Nephron progenitor cell (in vitro differentiated cells): ENCODE measurements at regions not wholly inside any gene's neighbourhood (a gene's known extent, or its start where the extent isn't known, plus 50 kb on each side); places are given as distances from the start of the nearest gene placed in this dataset.

Experiments used
- DNase-seq: peaks from one replicate; pipeline ENCODE4 v3.0.0; 2021
- H3K27ac Mint-ChIP-seq: 2 replicates; pipeline ENCODE4 v1.8.0; 2021; ENCODE audit warnings: mild to moderate bottlenecking, moderate library complexity, mixed read lengths
- H3K27me3 Mint-ChIP-seq: 2 replicates; pipeline ENCODE4 v1.8.0; 2021; ENCODE audit warnings: mild to moderate bottlenecking, low read depth, mixed read lengths; ENCODE audit not compliant: poor library complexity
- H3K36me3 Mint-ChIP-seq: 2 replicates; pipeline ENCODE4 v1.8.0; 2021; ENCODE audit warnings: low read depth, mixed read lengths
- H3K4me1 Mint-ChIP-seq: 2 replicates; pipeline ENCODE4 v1.8.0; 2021; ENCODE audit warnings: mixed read lengths
- H3K4me3 Mint-ChIP-seq: 2 replicates; pipeline ENCODE4 v1.8.0; 2021; ENCODE audit warnings: mild to moderate bottlenecking, moderate library complexity, mixed read lengths
- H3K9me3 Mint-ChIP-seq: 2 replicates; pipeline ENCODE4 v1.8.0; 2021; ENCODE audit warnings: mild to moderate bottlenecking, moderate library complexity, mixed read lengths
- TF ChIP-seq, protein P1 (sequence below): fragments of 200-600 bp; sonication (generic); IDR thresholded peaks from 2 replicates; pipeline ENCODE4 v1.5.0; 2021; ENCODE audit warnings: antibody characterized with exemption

DNA sequence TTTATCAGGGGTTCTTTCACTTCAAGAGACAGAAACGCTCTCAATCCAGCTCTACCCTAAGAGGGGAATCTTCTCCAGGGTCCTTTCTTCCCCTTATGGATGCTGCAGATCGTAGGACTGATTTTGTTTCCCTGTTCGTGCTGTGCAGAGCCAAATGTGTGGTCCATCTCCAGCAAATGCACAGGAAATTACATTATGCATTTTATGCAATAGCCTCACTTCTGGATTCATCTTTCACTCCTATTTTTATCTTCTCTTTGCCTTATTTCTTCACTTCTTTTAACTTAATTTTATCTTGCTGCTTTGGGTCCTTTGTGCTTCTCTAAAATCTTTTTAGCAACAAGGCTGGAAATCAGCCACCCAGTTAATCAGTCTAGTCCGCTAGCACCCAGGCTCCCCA lies 184.5 kb upstream of the INHBA start:
- no peak for DNase-seq
- TF ChIP-seq, protein P1, sequence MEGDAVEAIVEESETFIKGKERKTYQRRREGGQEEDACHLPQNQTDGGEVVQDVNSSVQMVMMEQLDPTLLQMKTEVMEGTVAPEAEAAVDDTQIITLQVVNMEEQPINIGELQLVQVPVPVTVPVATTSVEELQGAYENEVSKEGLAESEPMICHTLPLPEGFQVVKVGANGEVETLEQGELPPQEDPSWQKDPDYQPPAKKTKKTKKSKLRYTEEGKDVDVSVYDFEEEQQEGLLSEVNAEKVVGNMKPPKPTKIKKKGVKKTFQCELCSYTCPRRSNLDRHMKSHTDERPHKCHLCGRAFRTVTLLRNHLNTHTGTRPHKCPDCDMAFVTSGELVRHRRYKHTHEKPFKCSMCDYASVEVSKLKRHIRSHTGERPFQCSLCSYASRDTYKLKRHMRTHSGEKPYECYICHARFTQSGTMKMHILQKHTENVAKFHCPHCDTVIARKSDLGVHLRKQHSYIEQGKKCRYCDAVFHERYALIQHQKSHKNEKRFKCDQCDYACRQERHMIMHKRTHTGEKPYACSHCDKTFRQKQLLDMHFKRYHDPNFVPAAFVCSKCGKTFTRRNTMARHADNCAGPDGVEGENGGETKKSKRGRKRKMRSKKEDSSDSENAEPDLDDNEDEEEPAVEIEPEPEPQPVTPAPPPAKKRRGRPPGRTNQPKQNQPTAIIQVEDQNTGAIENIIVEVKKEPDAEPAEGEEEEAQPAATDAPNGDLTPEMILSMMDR: no peak
- peaks cover 23% of the 10 kb centered on the region for H3K4me1 Mint-ChIP-seq
- no peak overlapping the region for H3K4me3 Mint-ChIP-seq
- H3K27me3 Mint-ChIP-seq: peaks cover 7% of the 10 kb centered on the region
- no peak overlapping the region for H3K27ac Mint-ChIP-seq
- H3K9me3 Mint-ChIP-seq: no peaks in the 10 kb centered on the region
- H3K36me3 Mint-ChIP-seq: no peaks in the 10 kb centered on the region

DNA sequence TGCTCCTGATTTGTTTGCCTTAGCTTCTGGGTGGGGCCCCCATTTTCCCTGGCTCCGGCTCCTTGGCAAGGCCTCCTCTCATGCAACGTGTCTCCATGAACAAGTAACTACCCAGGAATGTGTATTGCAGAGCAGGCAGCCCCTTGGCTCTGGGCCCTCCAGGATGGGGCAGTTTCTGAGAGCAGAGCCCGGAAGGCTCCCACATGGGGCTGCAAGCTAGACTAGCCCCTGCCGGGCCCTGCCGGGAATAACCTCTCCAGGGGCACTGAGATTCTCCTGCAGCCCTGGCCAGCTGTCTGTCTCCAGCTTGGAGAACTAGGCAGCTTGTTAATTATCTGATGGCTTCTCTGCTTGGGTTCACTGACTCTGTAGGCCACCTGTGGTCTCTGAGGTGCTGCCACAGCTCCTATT lies 184.0 kb upstream of the INHBA start:
- peaks cover 23% of the 10 kb centered on the region for H3K4me1 Mint-ChIP-seq
- no peak overlapping the region for H3K27ac Mint-ChIP-seq
- no peak for DNase-seq

DNA sequence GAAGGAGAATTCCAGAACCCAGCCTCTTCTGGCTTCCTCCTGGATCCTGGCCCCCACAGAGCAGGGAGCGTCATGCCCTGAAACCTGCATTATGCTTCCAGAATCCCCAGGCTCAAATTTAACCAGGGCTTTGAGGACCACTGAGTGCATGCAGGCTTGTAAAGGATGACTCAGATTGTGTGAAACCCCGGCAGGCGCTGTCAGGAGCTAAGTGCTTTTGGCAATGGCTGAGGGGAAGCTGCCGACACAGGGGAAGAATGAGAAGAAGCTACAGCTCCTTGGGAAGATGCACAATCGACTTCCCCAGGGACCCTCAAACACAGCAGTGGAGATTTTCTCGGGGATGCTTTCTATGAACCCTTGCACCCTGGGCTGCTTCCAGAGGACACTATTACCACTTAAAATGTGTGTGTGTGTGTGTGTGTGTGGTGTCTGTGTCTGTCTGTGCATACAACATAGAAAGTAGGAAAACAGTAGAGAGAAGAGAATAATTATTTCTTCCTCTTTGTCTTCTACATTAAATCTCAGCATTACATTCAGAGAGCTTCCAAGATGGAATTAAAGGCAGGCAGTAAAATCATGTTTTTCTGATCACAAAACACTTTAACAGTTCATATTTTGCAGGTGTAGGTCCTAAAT lies 183.5 kb upstream of the INHBA start:
- Mint-ChIP-seq H3K9me3 (no peaks in the 10 kb centered on the region), H3K36me3 (no peaks in the 10 kb centered on the region), H3K4me3 (no peak overlapping the region), H3K27ac (no peak overlapping the region), H3K4me1 (peaks cover 23% of the 10 kb centered on the region), H3K27me3 (peaks cover 7% of the 10 kb centered on the region)
- DNase-seq: no peak
- TF ChIP-seq, protein P1: no peak

More for the DNA sequence above, 184.0 kb upstream of the INHBA start:
- Mint-ChIP-seq H3K36me3 (no peaks in the 10 kb centered on the region), H3K27me3 (peaks cover 7% of the 10 kb centered on the region), H3K9me3 (no peaks in the 10 kb centered on the region), H3K4me3 (no peak overlapping the region)
- TF ChIP-seq, protein P1: no peak

DNA sequence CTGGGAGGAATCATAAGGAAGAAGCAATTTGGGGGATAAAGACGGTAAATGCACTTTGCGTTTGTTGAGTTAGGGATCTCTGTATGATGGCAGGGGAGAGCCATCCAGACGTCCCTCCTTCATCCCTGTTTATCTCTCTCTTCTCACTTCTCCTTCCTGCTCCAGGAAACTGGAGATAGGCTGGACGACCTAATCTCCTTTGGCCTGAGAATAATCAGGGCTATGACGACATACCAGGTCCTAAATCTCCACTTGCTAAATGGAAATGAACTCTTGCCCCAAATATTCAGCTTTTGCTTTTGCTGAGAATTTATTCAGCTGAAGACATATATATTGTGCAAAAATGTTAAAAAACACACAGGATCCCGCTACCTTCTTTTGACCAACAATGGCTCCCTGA lies 182.9 kb upstream of the INHBA start:
- Mint-ChIP-seq H3K4me1 (peaks cover 23% of the 10 kb centered on the region), H3K27me3 (peaks cover 3% of the 10 kb centered on the region), H3K9me3 (no peaks in the 10 kb centered on the region), H3K4me3 (no peak overlapping the region), H3K27ac (no peak overlapping the region), H3K36me3 (no peaks in the 10 kb centered on the region)
- DNase-seq: no peak
- TF ChIP-seq, protein P1: no peak

DNA sequence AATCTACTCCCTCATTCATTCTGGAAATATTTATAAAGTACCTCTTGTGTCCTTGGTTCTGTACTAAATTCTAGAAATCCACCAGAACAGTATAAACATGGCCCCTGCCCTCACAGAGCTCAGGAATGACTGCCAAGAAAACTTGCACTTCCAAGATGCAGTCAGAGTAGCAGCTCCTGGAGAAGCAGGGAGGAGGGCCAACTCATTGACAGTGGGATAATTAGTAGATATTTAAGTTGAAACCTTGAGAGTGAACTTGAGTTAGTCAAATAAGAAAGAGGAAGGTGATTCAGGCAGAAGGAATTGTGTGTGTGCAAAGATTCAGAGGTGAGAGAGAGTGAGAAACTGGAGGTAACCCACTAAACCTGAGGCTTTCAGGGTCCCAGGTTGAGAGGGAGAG lies 182.2 kb upstream of the INHBA start:
- H3K4me1 Mint-ChIP-seq: peaks cover 23% of the 10 kb centered on the region
- peaks cover 4% of the 10 kb centered on the region for H3K9me3 Mint-ChIP-seq
- TF ChIP-seq, protein P1: no peak
- no peak overlapping the region for H3K4me3 Mint-ChIP-seq
- H3K36me3 Mint-ChIP-seq: no peaks in the 10 kb centered on the region
- H3K27me3 Mint-ChIP-seq: no peaks in the 10 kb centered on the region
- H3K27ac Mint-ChIP-seq: no peak overlapping the region
- DNase-seq: no peak

DNA sequence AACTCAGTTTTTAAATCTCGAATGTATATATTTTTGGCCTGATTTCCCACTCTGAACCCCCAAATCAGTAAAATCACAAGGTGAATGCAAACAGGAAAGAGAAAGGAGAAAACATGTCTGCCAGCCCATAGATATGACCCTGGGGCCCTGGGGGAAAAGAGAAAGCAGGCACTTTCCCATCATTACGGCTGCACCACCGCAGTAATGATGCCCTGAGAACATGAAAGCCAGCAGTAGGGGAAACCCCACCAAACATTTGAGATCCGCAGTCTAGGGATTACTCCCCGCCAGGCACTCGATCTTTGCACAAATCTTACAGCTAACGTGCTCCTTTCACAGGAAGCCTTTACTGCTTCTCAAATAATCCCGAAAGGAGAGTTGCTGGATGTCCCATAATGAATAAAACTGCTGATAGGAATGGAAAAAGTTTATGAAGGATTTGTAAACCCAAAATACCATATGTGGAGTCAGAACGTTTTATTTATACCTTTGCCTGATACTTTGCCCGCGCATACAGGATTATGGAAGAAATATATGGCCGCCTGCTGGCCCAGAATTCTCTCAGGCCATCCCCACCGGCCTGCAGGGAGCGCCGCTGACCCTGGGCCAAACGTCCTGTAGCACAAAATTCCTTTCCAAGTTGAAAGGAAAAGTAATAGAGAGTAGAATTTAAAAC lies 180.0 kb upstream of the INHBA start:
- Mint-ChIP-seq H3K9me3 (peaks cover 4% of the 10 kb centered on the region), H3K4me1 (peaks cover 18% of the 10 kb centered on the region), H3K27me3 (peaks cover 1% of the 10 kb centered on the region), H3K36me3 (no peaks in the 10 kb centered on the region), H3K27ac (no peak overlapping the region), H3K4me3 (no peak overlapping the region)
- DNase-seq: no peak
- TF ChIP-seq, protein P1: no peak
